ENCODE measurements at regions not wholly inside any gene's neighbourhood (a gene's known extent, or its start where the extent isn't known, plus 50 kb on each side); places are given as distances from the start of the nearest gene placed in this dataset.

- no peak for DNase-seq
- Histone ChIP-seq H3K4me2 (no peak overlapping the region), H3K9ac (no peak overlapping the region), H4K20me1 (ENCODE audit: insufficient read depth) (no peaks in the 10 kb centered on the region), H3K27me3 (ENCODE audit: insufficient read depth) (no peaks in the 10 kb centered on the region), H3K36me3 (replicated peaks in 1 of 2; ENCODE audit: control insufficient read depth in 1 of 2, insufficient read depth in 2 of 2, low read length in 1 of 2) (no peaks in the 10 kb centered on the region), H2AFZ (ENCODE audit: low read depth) (no peak overlapping the region), H3K9me3 (no peaks in the 10 kb centered on the region), H3K4me3 (ENCODE audit: low read depth in 2 of 2, low read length in 1 of 2) (no peak overlapping the region), H3K27ac (ENCODE audit: low read depth in 2 of 2, low read length in 1 of 2) (no peak overlapping the region), H3K9me2 (no peaks in the 10 kb centered on the region), H3K4me1 (ENCODE audit: control insufficient read depth in 1 of 2, insufficient read depth in 2 of 2, low read depth in 1 of 2, low read length in 1 of 2) (no peaks in the 10 kb centered on the region; a peak in 1 of 4 replicates), H3F3A (replicated peaks; ENCODE audit: insufficient read depth) (no peaks in the 10 kb centered on the region), H3K79me2 (ENCODE audit: insufficient read depth) (no peaks in the 10 kb centered on the region)
- ChIA-PET CTCF (interaction anchor here (1.1 to 1.4 kb wide), 2 partner anchors 16 to 367 kb away, joined by 3 to 5 read pairs; no protein-coding TSS in a partner anchor), POLR2A (no interaction called here)
- TF ChIP-seq MEF2A (IDR thresholded peaks at IDR 0.05; ENCODE audit: borderline replicate concordance, low read depth), result no peak
- no peak for TF ChIP-seq FOXM1 (IDR thresholded peaks at IDR 0.05; ENCODE audit: low read depth)
- TF ChIP-seq TEAD4 (IDR thresholded peaks at IDR 0.05; ENCODE audit: borderline replicate concordance, insufficient read depth), result no peak
- no peak for TF ChIP-seq ZBTB33 (IDR thresholded peaks at IDR 0.05; ENCODE audit: borderline replicate concordance, low read depth)
- no peak for TF ChIP-seq CHD2 (IDR thresholded peaks at IDR 0.05; ENCODE audit: low read length, partially characterized antibody)
- TF ChIP-seq ELF1 (IDR thresholded peaks at IDR 0.05), result no peak
- TF ChIP-seq RFX5 (IDR thresholded peaks at IDR 0.05; ENCODE audit: low read length), result no peak
- TF ChIP-seq USF1 (IDR thresholded peaks at IDR 0.05; ENCODE audit: borderline replicate concordance, low read depth), result no peak
- TF ChIP-seq POLR2AphosphoS5 (IDR thresholded peaks at IDR 0.05; ENCODE audit: low read depth, low read length), result no peak
- no peak for TF ChIP-seq JUND (IDR thresholded peaks at IDR 0.05)
- TF ChIP-seq NRF1 (IDR thresholded peaks at IDR 0.05; ENCODE audit: low read depth, low read length), result no peak
- TF ChIP-seq RCOR1 (IDR thresholded peaks at IDR 0.05; ENCODE audit: low read length), result no peak
- no peak for TF ChIP-seq YY1 (IDR thresholded peaks at IDR 0.05; ENCODE audit: low read depth)
- no peak for TF ChIP-seq SIN3A (IDR thresholded peaks at IDR 0.05; ENCODE audit: borderline replicate concordance, low read depth, low read length)
- no peak for TF ChIP-seq IRF3 (IDR thresholded peaks at IDR 0.05; ENCODE audit: low read depth, low read length)
- no peak for TF ChIP-seq PBX3 (IDR thresholded peaks at IDR 0.05)
- TF ChIP-seq GABPA (IDR thresholded peaks at IDR 0.05; ENCODE audit: low read depth), result no peak
- no peak for TF ChIP-seq EP300 (IDR thresholded peaks at IDR 0.05; ENCODE audit: borderline replicate concordance in 1 of 2, low read depth in 1 of 2, low read length in 1 of 2)
- no peak for TF ChIP-seq CTCF (IDR thresholded peaks at IDR 0.05)
- WGBS (ENCODE audit: low lambda C conversion rate), result 73% methylated on average over 1 of the region's 1 CpG
Observed at GRCh38 chr12:85440271-85440670, 160.3 kb downstream of the ALX1 start.
